Astrocyte of the spinal cord (primary cell): ENCODE measurements at regions not wholly inside any gene's neighbourhood (a gene's known extent, or its start where the extent isn't known, plus 50 kb on each side); places are given as distances from the start of the nearest gene placed in this dataset.

ENCODE experiments used
- DNase-seq: peaks from one replicate; pipeline ENCODE4 v3.0.0; 2011; ENCODE audit warnings: low read depth, low spot score
- H3K4me3 ChIP-seq: 2 replicates; pipeline ENCODE4 v1.5.1; 2011; ENCODE audit warnings: low read depth, mild to moderate bottlenecking, low read length, moderate library complexity
- in situ Hi-C: cut with HindIII; loops from 2 replicates; pipeline ENCODE4 v1.10.0; 2017; ENCODE audit warnings: low sequenced_read_pairs
- TF ChIP-seq, protein P1 (sequence below): IDR thresholded peaks from 2 replicates; pipeline ENCODE4 v1.5.1; 2012; ENCODE audit warnings: low read depth, mild to moderate bottlenecking, low read length, inconsistent platforms

GRCh38 chr6:155521719-155522118 is 66.1 kb upstream of the NOX3 start:
- no peak for DNase-seq
- H3K4me3 ChIP-seq = no peak overlapping the region
- in situ Hi-C loops = no loop called here
- TF ChIP-seq, protein P1, sequence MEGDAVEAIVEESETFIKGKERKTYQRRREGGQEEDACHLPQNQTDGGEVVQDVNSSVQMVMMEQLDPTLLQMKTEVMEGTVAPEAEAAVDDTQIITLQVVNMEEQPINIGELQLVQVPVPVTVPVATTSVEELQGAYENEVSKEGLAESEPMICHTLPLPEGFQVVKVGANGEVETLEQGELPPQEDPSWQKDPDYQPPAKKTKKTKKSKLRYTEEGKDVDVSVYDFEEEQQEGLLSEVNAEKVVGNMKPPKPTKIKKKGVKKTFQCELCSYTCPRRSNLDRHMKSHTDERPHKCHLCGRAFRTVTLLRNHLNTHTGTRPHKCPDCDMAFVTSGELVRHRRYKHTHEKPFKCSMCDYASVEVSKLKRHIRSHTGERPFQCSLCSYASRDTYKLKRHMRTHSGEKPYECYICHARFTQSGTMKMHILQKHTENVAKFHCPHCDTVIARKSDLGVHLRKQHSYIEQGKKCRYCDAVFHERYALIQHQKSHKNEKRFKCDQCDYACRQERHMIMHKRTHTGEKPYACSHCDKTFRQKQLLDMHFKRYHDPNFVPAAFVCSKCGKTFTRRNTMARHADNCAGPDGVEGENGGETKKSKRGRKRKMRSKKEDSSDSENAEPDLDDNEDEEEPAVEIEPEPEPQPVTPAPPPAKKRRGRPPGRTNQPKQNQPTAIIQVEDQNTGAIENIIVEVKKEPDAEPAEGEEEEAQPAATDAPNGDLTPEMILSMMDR = no peak

DNA sequence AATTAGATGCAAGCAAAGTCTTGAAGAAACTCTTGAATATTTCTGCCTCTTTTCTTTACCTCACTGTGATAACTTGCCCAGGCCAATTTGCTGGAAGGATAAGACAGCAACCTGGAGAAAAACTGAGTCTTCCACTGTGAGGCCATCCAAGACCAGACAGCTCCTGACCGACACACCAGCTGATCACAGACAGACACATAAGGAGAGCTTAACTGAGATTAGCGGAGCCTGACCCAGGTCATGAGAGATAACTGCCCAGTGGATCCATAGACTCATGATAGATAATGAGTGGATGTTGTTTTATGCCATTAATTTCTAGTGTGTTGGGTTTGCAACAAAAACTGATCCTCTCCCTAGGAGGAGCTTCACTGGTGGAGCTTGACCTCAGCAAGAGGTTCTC is 64.4 kb upstream of the NOX3 start:
- TF ChIP-seq, protein P1 = no peak
- DNase-seq = no peak
- in situ Hi-C loops = no loop called here
- H3K4me3 ChIP-seq = no peak overlapping the region

GRCh38 chr6:155519176-155519738 is 63.6 kb upstream of the NOX3 start:
- in situ Hi-C loops = no loop called here
- no peak for DNase-seq
- TF ChIP-seq, protein P1 = no peak
- no peak overlapping the region for H3K4me3 ChIP-seq

DNA sequence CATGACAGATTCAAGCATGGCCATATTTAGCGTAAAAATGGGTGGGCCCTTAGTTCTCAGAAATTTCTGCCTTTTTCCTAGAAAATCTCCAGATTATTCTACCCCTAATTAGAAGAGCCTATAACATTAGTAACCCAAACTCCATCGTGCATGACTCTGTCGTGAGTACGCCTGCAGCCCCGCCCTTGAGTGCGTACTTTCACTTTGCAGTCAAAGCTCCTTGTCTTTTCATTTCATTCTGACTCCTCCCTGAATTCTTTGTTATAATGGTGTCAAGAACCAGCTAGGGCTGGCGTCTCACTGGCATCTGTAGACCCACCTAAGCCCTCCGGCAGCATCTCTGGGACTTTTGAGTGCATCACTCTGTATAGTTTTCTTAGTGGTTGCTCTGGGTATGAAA is 61.7 kb upstream of the NOX3 start:
- DNase-seq = no peak
- TF ChIP-seq, protein P1 = no peak
- in situ Hi-C loops = no loop called here

GRCh38 chr6:155510879-155511278 is 55.2 kb upstream of the NOX3 start:
- no peak overlapping the region for H3K4me3 ChIP-seq
- DNase-seq = no peak
- in situ Hi-C loops = no loop called here
- TF ChIP-seq, protein P1 = no peak

More for the DNA sequence above, 61.7 kb upstream of the NOX3 start:
- no peak overlapping the region for H3K4me3 ChIP-seq

- no peak overlapping the region for H3K4me3 ChIP-seq
- in situ Hi-C loops = no loop called here
Measured at GRCh38 chr6:155509743-155510475, 54.3 kb upstream of the NOX3 start.

More at GRCh38 chr6:155509743-155510475, 54.3 kb upstream of the NOX3 start:
- TF ChIP-seq, protein P1 = no peak
- DNase-seq = no peak
